ENCODE measurements at regions not wholly inside any gene's neighbourhood (a gene's known extent, or its start where the extent isn't known, plus 50 kb on each side); places are given as distances from the start of the nearest gene placed in this dataset.

- no peak for DNase-seq
- TF ChIP-seq, protein P1, sequence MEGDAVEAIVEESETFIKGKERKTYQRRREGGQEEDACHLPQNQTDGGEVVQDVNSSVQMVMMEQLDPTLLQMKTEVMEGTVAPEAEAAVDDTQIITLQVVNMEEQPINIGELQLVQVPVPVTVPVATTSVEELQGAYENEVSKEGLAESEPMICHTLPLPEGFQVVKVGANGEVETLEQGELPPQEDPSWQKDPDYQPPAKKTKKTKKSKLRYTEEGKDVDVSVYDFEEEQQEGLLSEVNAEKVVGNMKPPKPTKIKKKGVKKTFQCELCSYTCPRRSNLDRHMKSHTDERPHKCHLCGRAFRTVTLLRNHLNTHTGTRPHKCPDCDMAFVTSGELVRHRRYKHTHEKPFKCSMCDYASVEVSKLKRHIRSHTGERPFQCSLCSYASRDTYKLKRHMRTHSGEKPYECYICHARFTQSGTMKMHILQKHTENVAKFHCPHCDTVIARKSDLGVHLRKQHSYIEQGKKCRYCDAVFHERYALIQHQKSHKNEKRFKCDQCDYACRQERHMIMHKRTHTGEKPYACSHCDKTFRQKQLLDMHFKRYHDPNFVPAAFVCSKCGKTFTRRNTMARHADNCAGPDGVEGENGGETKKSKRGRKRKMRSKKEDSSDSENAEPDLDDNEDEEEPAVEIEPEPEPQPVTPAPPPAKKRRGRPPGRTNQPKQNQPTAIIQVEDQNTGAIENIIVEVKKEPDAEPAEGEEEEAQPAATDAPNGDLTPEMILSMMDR (IDR thresholded peaks at IDR 0.05): no peak
- TF ChIP-seq POLR2A (IDR thresholded peaks at IDR 0.05): no peak
- no peak overlapping the region for H3K4me3 ChIP-seq
- no peaks in the 10 kb centered on the region for H3K27me3 ChIP-seq
- peaks cover 0 to 7% (median 0%) of the 10 kb centered on the region in 4 donors for H3K9me3 ChIP-seq
- H3K4me1 ChIP-seq: no peaks in the 10 kb centered on the region
- no peaks in the 10 kb centered on the region for H3K36me3 ChIP-seq
- H3K27ac ChIP-seq: no peak overlapping the region
Measured at GRCh38 chr5:38739011-38739704, 106.7 kb upstream of the OSMR start.

DNA sequence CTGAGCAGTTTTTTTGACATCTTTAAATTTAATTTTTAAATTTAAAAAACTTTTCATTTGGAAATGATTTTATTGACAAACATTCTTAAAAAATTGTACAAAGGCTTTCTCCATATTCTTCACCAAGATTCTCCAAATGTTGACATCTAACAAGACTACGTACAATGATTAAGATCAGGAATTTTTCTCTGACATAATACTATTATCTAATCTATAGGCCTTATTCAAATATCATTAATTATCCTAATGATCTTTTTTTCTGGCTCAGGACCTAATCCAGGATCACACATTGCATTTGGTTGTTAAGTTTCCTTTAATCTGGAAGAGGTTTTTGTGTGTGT is 106.1 kb upstream of the OSMR start:
- no peak overlapping the region for H3K27ac ChIP-seq
- no peak overlapping the region for H3K4me3 ChIP-seq
- H3K4me1 ChIP-seq: no peaks in the 10 kb centered on the region
- H3K27me3 ChIP-seq: no peaks in the 10 kb centered on the region
- no peaks in the 10 kb centered on the region for H3K36me3 ChIP-seq
- H3K9me3 ChIP-seq: peaks cover 0 to 7% (median 0%) of the 10 kb centered on the region in 4 donors
- DNase-seq: no peak
- no peak for TF ChIP-seq POLR2A (IDR thresholded peaks at IDR 0.05)
- TF ChIP-seq, protein P1 (IDR thresholded peaks at IDR 0.05): no peak

DNA sequence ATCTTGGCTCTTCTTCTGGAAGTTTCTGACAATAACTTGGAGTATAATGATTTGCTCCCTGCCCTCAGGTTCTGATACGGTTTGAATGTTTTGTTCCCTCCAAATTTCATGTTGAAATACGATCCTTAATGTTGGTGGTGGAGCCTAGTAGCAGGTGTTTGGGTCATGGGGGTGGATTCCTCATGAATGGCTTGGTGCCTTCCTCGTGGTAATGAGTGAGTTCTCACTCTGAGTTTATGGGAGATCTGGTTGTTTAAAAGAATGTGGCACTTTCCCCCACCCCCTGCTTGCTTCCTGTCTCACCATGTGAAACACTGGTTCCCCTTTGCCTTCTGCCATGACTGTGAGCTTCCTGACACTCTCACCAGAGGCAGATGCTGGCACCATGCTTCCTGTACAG is 103.0 kb upstream of the OSMR start:
- H3K9me3 ChIP-seq: peaks cover 0 to 7% (median 0%) of the 10 kb centered on the region in 4 donors
- H3K27ac ChIP-seq: no peak overlapping the region
- H3K4me1 ChIP-seq: no peaks in the 10 kb centered on the region
- H3K27me3 ChIP-seq: no peaks in the 10 kb centered on the region
- no peak for DNase-seq
- H3K4me3 ChIP-seq: no peak overlapping the region
- TF ChIP-seq POLR2A (IDR thresholded peaks at IDR 0.05): no peak
- TF ChIP-seq, protein P1 (IDR thresholded peaks at IDR 0.05): no peak
- no peaks in the 10 kb centered on the region for H3K36me3 ChIP-seq

DNA sequence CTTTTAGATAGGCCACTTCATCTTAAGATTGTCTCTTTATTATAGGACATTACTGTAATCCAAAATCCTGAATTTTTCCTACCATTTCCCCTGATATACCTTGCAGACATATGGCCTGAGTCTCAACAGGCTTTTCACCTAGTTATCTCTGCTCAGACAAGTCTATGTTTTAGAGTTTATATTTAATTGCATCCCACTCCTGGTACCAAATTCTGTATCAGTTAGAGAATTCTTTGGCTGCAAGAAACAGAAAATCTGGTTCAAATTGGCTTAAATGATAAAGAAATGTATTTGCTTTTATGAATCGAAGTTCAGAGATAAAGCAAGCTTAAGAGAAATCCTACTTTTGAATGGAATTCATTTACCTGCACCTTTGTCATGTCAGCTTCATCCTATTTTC is 102.2 kb upstream of the OSMR start:
- Histone ChIP-seq H3K27me3 (no peaks in the 10 kb centered on the region), H3K4me1 (no peaks in the 10 kb centered on the region), H3K36me3 (no peaks in the 10 kb centered on the region), H3K9me3 (peaks cover 0 to 7% (median 0%) of the 10 kb centered on the region in 4 donors), H3K4me3 (no peak overlapping the region), H3K27ac (no peak overlapping the region)
- DNase-seq: no peak
- TF ChIP-seq POLR2A (IDR thresholded peaks at IDR 0.05): no peak
- TF ChIP-seq, protein P1 (IDR thresholded peaks at IDR 0.05): no peak

GRCh38 chr5:38745836-38746732 is 99.7 kb upstream of the OSMR start:
- DNase-seq: no peak
- TF ChIP-seq, protein P1 (IDR thresholded peaks at IDR 0.05): no peak
- no peak for TF ChIP-seq POLR2A (IDR thresholded peaks at IDR 0.05)
- peak overlapping the region in 2 of 4 donors; percentile 10 to 16 for H3K27ac ChIP-seq

More at GRCh38 chr5:38745836-38746732, 99.7 kb upstream of the OSMR start:
- no peaks in the 10 kb centered on the region for H3K4me1 ChIP-seq
- no peaks in the 10 kb centered on the region for H3K36me3 ChIP-seq
- H3K27me3 ChIP-seq: no peaks in the 10 kb centered on the region
- H3K9me3 ChIP-seq: peaks cover 0 to 7% (median 0%) of the 10 kb centered on the region in 4 donors
- H3K4me3 ChIP-seq: no peak overlapping the region
